HCT116 (cell line): ENCODE measurements at regions not wholly inside any gene's neighbourhood (a gene's known extent, or its start where the extent isn't known, plus 50 kb on each side); places are given as distances from the start of the nearest gene placed in this dataset.

Experiments used
- ATAC-seq: fragments of 200-7000 bp; cut with Tn5 transposase; 2 replicates; pipeline ENCODE4 v1.9.1; 2020; ENCODE audit warnings: mild to moderate bottlenecking, moderate library complexity
- BruUV-seq: library from RNA; stranded (reverse); fragments of 400-500 nt; replicated peaks from 2 replicates; lab custom pipeline; 2021; lab: Mats Ljungman, UMichigan
- CTCF ChIA-PET: fragments of 300-600 bp; sonication (Branson Sonifier 250); formaldehyde crosslinking; loops from one replicate; lab custom pipeline; 2021; ENCODE audit warnings: antibody characterized with exemption; lab: Charles Lee
- POLR2A ChIA-PET: fragments of 300-600, 350-600 bp; sonication (Branson Sonifier 250); formaldehyde crosslinking; loops from one replicate; lab custom pipeline; 2021; ENCODE audit warnings: antibody characterized with exemption; lab: Charles Lee
- RAD21 ChIA-PET, 2 experiments: fragments of 300-600 bp; sonication (Branson Sonifier 250); formaldehyde crosslinking; loops; one replicate each; lab custom pipeline; 2023; ENCODE audit warnings: low total read pairs in 2 of 2; ENCODE audit not compliant: uncharacterized antibody in 2 of 2, unreplicated experiment in 2 of 2, low non-redundant PET in 1 of 2; lab: Charles Lee
- DNase-seq: peaks from one replicate; pipeline ENCODE4 v3.0.0-alpha.2; 2010; ENCODE audit warnings: low read depth, low spot score
- H2AFZ ChIP-seq: fragments of 200-600 bp; shearing (Covaris generic), sonication (generic); 2 replicates; pipeline ENCODE4 v1.6.1; 2017; ENCODE audit warnings: low read depth, mixed run types, mixed read lengths, antibody characterized with exemption, low read length; ENCODE audit not compliant: poor library complexity, severe bottlenecking
- H3K27ac ChIP-seq: 2 replicates; pipeline ENCODE4 v1.5.1; 2012; ENCODE audit warnings: low read depth, low read length
- H3K27me3 ChIP-seq: fragments of 200-600 bp; sonication (generic); 2 replicates; pipeline ENCODE4 v1.6.1; 2016; ENCODE audit warnings: mixed run types, low read length, mixed read lengths; ENCODE audit not compliant: insufficient read depth
- H3K36me3 ChIP-seq, 2 experiments: fragments of 200-500 bp in 1 of 2; fragments of 200-600 bp in 1 of 2; sonication (Bioruptor generic) in 1 of 2; sonication (generic) in 1 of 2; 2 replicates each; pipeline versions ENCODE4 v1.5.1 to v1.6.1; 2014 to 2016; ENCODE audit warnings: low read length in 2 of 2, inconsistent platforms in 1 of 2, mixed read lengths in 1 of 2, mixed run types in 1 of 2; ENCODE audit not compliant: insufficient read depth in 2 of 2, control insufficient read depth in 1 of 2
- H3K4me1 ChIP-seq, 2 experiments: fragments of 200-600 bp in 1 of 2; sonication (generic) in 1 of 2; 2 replicates each; pipeline versions ENCODE4 v1.5.1 to v1.6.1; 2012 to 2017; ENCODE audit warnings: low read length in 2 of 2, inconsistent platforms in 1 of 2, mild to moderate bottlenecking in 1 of 2, mixed read lengths in 1 of 2, mixed run types in 1 of 2, moderate library complexity in 1 of 2; ENCODE audit not compliant: insufficient read depth in 2 of 2, control insufficient read depth in 1 of 2
- H3K4me2 ChIP-seq: fragments of 200-600 bp; sonication (generic); 2 replicates; pipeline ENCODE4 v1.6.1; 2017; ENCODE audit warnings: mixed run types, low read length, mixed read lengths
- H3K4me3 ChIP-seq, 2 experiments: fragments of 200-600 bp in 1 of 2; sonication (generic) in 1 of 2; replicated peaks in 1 of 2; 2 replicates each; pipeline ENCODE4 v1.5.1; 2011 to 2016; ENCODE audit warnings: low read length in 2 of 2, control low read depth in 1 of 2, low read depth in 1 of 2, mild to moderate bottlenecking in 1 of 2, mixed read lengths in 1 of 2, mixed run types in 1 of 2
- H3K79me2 ChIP-seq: fragments of 200-600 bp; sonication (generic); 2 replicates; pipeline ENCODE4 v1.6.1; 2017; ENCODE audit warnings: mild to moderate bottlenecking, mixed run types, low read length, moderate library complexity, mixed read lengths; ENCODE audit not compliant: insufficient read depth
- H3K9ac ChIP-seq: fragments of 200-600 bp; sonication (generic); 2 replicates; pipeline ENCODE4 v1.6.1; 2016; ENCODE audit warnings: low read length, mixed read lengths
- H3K9me2 ChIP-seq: fragments of 200-600 bp; sonication (generic), shearing (Covaris generic); 2 replicates; pipeline ENCODE4 v1.6.1; 2017; ENCODE audit warnings: mixed run types, mild to moderate bottlenecking, moderate library complexity; ENCODE audit not compliant: insufficient read depth
- H3K9me3 ChIP-seq, 2 experiments: fragments of 200-500 bp in 1 of 2; fragments of 200-600 bp in 1 of 2; sonication (Bioruptor generic) in 1 of 2; sonication (generic) in 1 of 2; 2 replicates each; pipeline ENCODE4 v1.6.1; 2014 to 2017; ENCODE audit warnings: low read length in 2 of 2, mixed read lengths in 2 of 2, inconsistent platforms in 1 of 2, low read depth in 1 of 2, mild to moderate bottlenecking in 1 of 2, mixed run types in 1 of 2, moderate library complexity in 1 of 2; ENCODE audit not compliant: control insufficient read depth in 1 of 2, insufficient read depth in 1 of 2
- H4K20me1 ChIP-seq: fragments of 200-600 bp; sonication (generic), shearing (Covaris generic); 2 replicates; pipeline ENCODE4 v1.6.1; 2017; ENCODE audit warnings: mixed run types, mild to moderate bottlenecking, moderate library complexity; ENCODE audit not compliant: insufficient read depth
- ATF3 ChIP-seq: IDR thresholded peaks from 2 replicates; pipeline ENCODE4 v1.6.1; 2012
- CBX3 ChIP-seq: IDR thresholded peaks from 2 replicates; pipeline ENCODE4 v1.6.1; 2012; ENCODE audit warnings: low read depth
- CEBPB ChIP-seq: IDR thresholded peaks from 2 replicates; pipeline ENCODE4 v1.6.1; 2012; ENCODE audit warnings: low read depth
- EGR1 ChIP-seq: IDR thresholded peaks from 2 replicates; pipeline ENCODE4 v1.6.1; 2012; ENCODE audit warnings: low read depth
- ELF1 ChIP-seq: IDR thresholded peaks from 2 replicates; pipeline ENCODE4 v1.6.1; 2012; ENCODE audit warnings: low read depth, borderline replicate concordance
- EZH2phosphoT487 ChIP-seq: fragments of 200-600 bp; IDR thresholded peaks from 2 replicates; pipeline ENCODE4 v1.6.1; 2018; ENCODE audit warnings: antibody characterized with exemption, borderline replicate concordance
- JUND ChIP-seq: IDR thresholded peaks from 2 replicates; pipeline ENCODE4 v1.6.1; 2012
- POLR2A ChIP-seq: IDR thresholded peaks from 2 replicates; pipeline ENCODE4 v1.7.0; 2011; ENCODE audit warnings: borderline replicate concordance; ENCODE audit not compliant: insufficient read depth, insufficient read length; ENCODE audit errors: extremely low read depth
- POLR2AphosphoS5 ChIP-seq: IDR thresholded peaks from 2 replicates; pipeline ENCODE4 v1.6.1; 2011; ENCODE audit warnings: mild to moderate bottlenecking, low read depth, low read length, moderate library complexity
- RAD21 ChIP-seq: IDR thresholded peaks from 2 replicates; pipeline ENCODE4 v1.6.1; 2012; ENCODE audit warnings: low read depth, mild to moderate bottlenecking
- REST ChIP-seq: IDR thresholded peaks from 2 replicates; pipeline ENCODE4 v1.6.1; 2012; ENCODE audit warnings: low read depth
- SIN3A ChIP-seq: IDR thresholded peaks from 2 replicates; pipeline ENCODE4 v1.6.1; 2012; ENCODE audit warnings: low read depth
- SP1 ChIP-seq: IDR thresholded peaks from 2 replicates; pipeline ENCODE4 v1.6.1; 2012; ENCODE audit warnings: low read depth
- TCF7L2 ChIP-seq: IDR thresholded peaks from 2 replicates; pipeline ENCODE4 v1.7.0; 2011; ENCODE audit warnings: borderline replicate concordance, inconsistent platforms; ENCODE audit not compliant: insufficient read depth, insufficient read length; ENCODE audit errors: extremely low read depth
- YY1 ChIP-seq: IDR thresholded peaks from 2 replicates; pipeline ENCODE4 v1.6.1; 2011; ENCODE audit warnings: low read length, low read depth, moderate library complexity, mild to moderate bottlenecking; ENCODE audit not compliant: insufficient replicate concordance; ENCODE audit errors: extremely low read depth
- ZFX ChIP-seq: fragments of 450-650 bp; IDR thresholded peaks from 2 replicates; pipeline ENCODE4 v1.6.1; 2017
- ZNF274 ChIP-seq: fragments of 200-500 bp; sonication (Bioruptor generic); IDR thresholded peaks from 2 replicates; pipeline ENCODE4 v1.6.1; 2014; ENCODE audit warnings: mild to moderate bottlenecking, low read depth, low read length, inconsistent platforms
- intact Hi-C: fragments of 100-400 bp; cut with micrococcal nuclease; formaldehyde crosslinking; loops from 2 replicates; pipeline ENCODE4 v1.10.0; 2022
- TF ChIP-seq, protein P1 (sequence below), 3 experiments: fragments of 200-600 bp in 1 of 3; sonication (generic) in 1 of 3; IDR thresholded peaks in 2 of 3; conservative IDR thresholded peaks in 1 of 3; 2 replicates each; pipeline ENCODE4 v1.5.1; 2012 to 2017; ENCODE audit warnings: low read depth in 2 of 3, low read length in 2 of 3, antibody characterized with exemption in 1 of 3, borderline replicate concordance in 1 of 3, control low read depth in 1 of 3, mild to moderate bottlenecking in 1 of 3, mixed read lengths in 1 of 3, mixed run types in 1 of 3, moderate library complexity in 1 of 3; ENCODE audit not compliant: insufficient read depth in 1 of 3
- TF ChIP-seq, protein P2 (sequence below): IDR thresholded peaks from 2 replicates; pipeline ENCODE4 v1.6.1; 2012

DNA sequence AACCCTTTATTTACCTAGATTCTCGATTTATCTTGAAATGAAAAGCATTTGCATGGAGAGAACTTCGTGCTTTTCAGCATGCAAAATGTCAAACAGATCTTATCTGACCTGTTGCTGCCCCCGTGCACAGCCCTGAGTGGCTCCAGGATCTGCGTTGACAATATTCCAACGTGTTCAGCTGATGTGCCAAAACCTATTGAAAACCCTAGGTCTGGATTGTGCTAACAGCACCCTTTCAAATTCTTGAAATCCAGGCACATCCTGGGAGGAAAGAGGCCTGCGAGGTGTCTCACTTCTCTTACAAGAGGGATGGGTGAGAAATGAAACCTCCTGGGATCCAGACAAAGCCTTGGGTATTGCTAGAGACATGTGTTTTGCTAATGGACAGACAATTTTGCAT, 231.8 kb downstream of the MAP2K4 start:
- Histone ChIP-seq H3K79me2 (no peaks in the 10 kb centered on the region), H3K9me2 (no peaks in the 10 kb centered on the region), H3K36me3 (no peaks in the 10 kb centered on the region), H4K20me1 (no peaks in the 10 kb centered on the region), H3K4me2 (no peak overlapping the region), H3K27ac (no peak overlapping the region), H3K4me3 (no peak overlapping the region), H3K9ac (no peak overlapping the region), H3K27me3 (peaks cover 42% of the 10 kb centered on the region; the same call in 1 of the 2 replicates), H3K9me3 (no peaks in the 10 kb centered on the region), H2AFZ (no peak overlapping the region), H3K4me1 (no peaks in the 10 kb centered on the region)
- no TSS peak for BruUV-seq
- intact Hi-C loops: no loop called here
- TF ChIP-seq CBX3: no peak
- no peak for TF ChIP-seq CEBPB
- no peak for TF ChIP-seq POLR2A
- no peak for TF ChIP-seq SIN3A
- no peak for TF ChIP-seq RAD21
- no peak for TF ChIP-seq YY1
- no peak for TF ChIP-seq SP1
- TF ChIP-seq, protein P1, sequence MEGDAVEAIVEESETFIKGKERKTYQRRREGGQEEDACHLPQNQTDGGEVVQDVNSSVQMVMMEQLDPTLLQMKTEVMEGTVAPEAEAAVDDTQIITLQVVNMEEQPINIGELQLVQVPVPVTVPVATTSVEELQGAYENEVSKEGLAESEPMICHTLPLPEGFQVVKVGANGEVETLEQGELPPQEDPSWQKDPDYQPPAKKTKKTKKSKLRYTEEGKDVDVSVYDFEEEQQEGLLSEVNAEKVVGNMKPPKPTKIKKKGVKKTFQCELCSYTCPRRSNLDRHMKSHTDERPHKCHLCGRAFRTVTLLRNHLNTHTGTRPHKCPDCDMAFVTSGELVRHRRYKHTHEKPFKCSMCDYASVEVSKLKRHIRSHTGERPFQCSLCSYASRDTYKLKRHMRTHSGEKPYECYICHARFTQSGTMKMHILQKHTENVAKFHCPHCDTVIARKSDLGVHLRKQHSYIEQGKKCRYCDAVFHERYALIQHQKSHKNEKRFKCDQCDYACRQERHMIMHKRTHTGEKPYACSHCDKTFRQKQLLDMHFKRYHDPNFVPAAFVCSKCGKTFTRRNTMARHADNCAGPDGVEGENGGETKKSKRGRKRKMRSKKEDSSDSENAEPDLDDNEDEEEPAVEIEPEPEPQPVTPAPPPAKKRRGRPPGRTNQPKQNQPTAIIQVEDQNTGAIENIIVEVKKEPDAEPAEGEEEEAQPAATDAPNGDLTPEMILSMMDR (IDR thresholded peaks at IDR 0.05 in 2 of 3, conservative IDR thresholded peaks at IDR 0.05 in 1 of 3; ENCODE audit: borderline replicate concordance in 1 of 3, insufficient read depth in 1 of 3, low read depth in 2 of 3, low read length in 2 of 3): no peak
- TF ChIP-seq ATF3: no peak
- TF ChIP-seq, protein P2, sequence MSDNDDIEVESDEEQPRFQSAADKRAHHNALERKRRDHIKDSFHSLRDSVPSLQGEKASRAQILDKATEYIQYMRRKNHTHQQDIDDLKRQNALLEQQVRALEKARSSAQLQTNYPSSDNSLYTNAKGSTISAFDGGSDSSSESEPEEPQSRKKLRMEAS: no peak
- no peak for TF ChIP-seq ZNF274
- TF ChIP-seq JUND: no peak
- TF ChIP-seq REST: no peak
- TF ChIP-seq ELF1: no peak
- no peak for TF ChIP-seq EZH2phosphoT487
- no peak for TF ChIP-seq POLR2AphosphoS5
- TF ChIP-seq ZFX: no peak
- no peak for TF ChIP-seq EGR1
- no peak for TF ChIP-seq TCF7L2
- ChIA-PET POLR2A (no interaction called here), RAD21 (no interaction called here), CTCF (no interaction called here)
- DNase-seq: no peak
- ATAC-seq: no peak
